A673 (cell line): ENCODE measurements at regions not wholly inside any gene's neighbourhood (a gene's known extent, or its start where the extent isn't known, plus 50 kb on each side); places are given as distances from the start of the nearest gene placed in this dataset.

Experiments used
- BruUV-seq: library from RNA; stranded (reverse); fragments of 400-500 nt; replicated peaks from 2 replicates; lab custom pipeline; 2021; lab: Mats Ljungman, UMichigan
- CTCF ChIA-PET: fragments of 300-600 bp; sonication (Branson Sonifier 250); formaldehyde crosslinking; loops from one replicate; lab custom pipeline; 2022; ENCODE audit warnings: antibody characterized with exemption; lab: Charles Lee
- POLR2A ChIA-PET: fragments of 300-600 bp; sonication (Branson Sonifier 250); formaldehyde crosslinking; loops from one replicate; lab custom pipeline; 2022; ENCODE audit warnings: antibody characterized with exemption; ENCODE audit not compliant: low non-redundant PET; lab: Charles Lee
- DNase-seq: peaks from one replicate; pipeline ENCODE4 v3.0.0-alpha.2; 2015; ENCODE audit warnings: low spot score
- H3K27ac ChIP-seq: fragments of 200-600 bp; sonication (generic); 2 replicates; pipeline ENCODE4 v1.5.1; 2016; ENCODE audit warnings: mixed run types, low read depth, mild to moderate bottlenecking, mixed read lengths, antibody characterized with exemption, low read length; ENCODE audit not compliant: poor library complexity, severe bottlenecking
- H3K27me3 ChIP-seq: fragments of 200-600 bp; sonication (generic); replicated peaks from 2 replicates; pipeline ENCODE4 v1.6.1; 2017; ENCODE audit warnings: mixed run types, low read depth, mild to moderate bottlenecking, mixed read lengths, antibody characterized with exemption, low read length; ENCODE audit not compliant: insufficient read depth, poor library complexity
- H3K36me3 ChIP-seq: fragments of 200-600 bp; sonication (generic); 2 replicates; pipeline ENCODE4 v1.6.1; 2016; ENCODE audit warnings: mixed run types, mild to moderate bottlenecking, mixed read lengths, antibody characterized with exemption, low read length; ENCODE audit not compliant: insufficient read depth, poor library complexity, severe bottlenecking
- H3K4me1 ChIP-seq: fragments of 200-600 bp; sonication (generic); 2 replicates; pipeline ENCODE4 v1.6.1; 2017; ENCODE audit warnings: mixed run types, mild to moderate bottlenecking, mixed read lengths, antibody characterized with exemption, low read length; ENCODE audit not compliant: insufficient read depth, poor library complexity, severe bottlenecking
- H3K4me3 ChIP-seq: fragments of 200-600 bp; sonication (generic); 2 replicates; pipeline ENCODE4 v1.5.1; 2016; ENCODE audit warnings: low read depth, mixed run types, mild to moderate bottlenecking, mixed read lengths, low read length; ENCODE audit not compliant: poor library complexity, severe bottlenecking
- H3K9me3 ChIP-seq: fragments of 200-600 bp; sonication (generic); 2 replicates; pipeline ENCODE4 v1.6.1; 2016; ENCODE audit warnings: mixed run types, low read depth, mild to moderate bottlenecking, mixed read lengths, antibody characterized with exemption, low read length; ENCODE audit not compliant: poor library complexity, severe bottlenecking
- CTCF ChIP-seq: fragments of 300-800, 200-600 bp; sonication (generic); conservative IDR thresholded peaks from 2 replicates; pipeline ENCODE4 v1.5.1; 2017; ENCODE audit warnings: low read depth, mild to moderate bottlenecking, antibody characterized with exemption, low read length, moderate library complexity, mixed read lengths
- EZH2 ChIP-seq: fragments of 200-600 bp; sonication (generic); IDR thresholded peaks from 2 replicates; pipeline ENCODE4 v1.6.1; 2017; ENCODE audit warnings: borderline replicate concordance, low read depth, mild to moderate bottlenecking, mixed read lengths, antibody characterized with exemption, low read length; ENCODE audit not compliant: poor library complexity, severe bottlenecking
- intact Hi-C: fragments of 100-400 bp; cut with micrococcal nuclease; formaldehyde crosslinking; loops from one replicate; pipeline ENCODE4 v1.10.0; 2022; ENCODE audit not compliant: unreplicated experiment

GRCh38 chr2:185179743-185180142 is 558.9 kb upstream of the FSIP2 start:
- BruUV-seq = no TSS peak
- CTCF ChIA-PET = no interaction called here
- Histone ChIP-seq H3K4me3 (no peak overlapping the region), H3K27ac (no peak overlapping the region), H3K4me1 (no peaks in the 10 kb centered on the region), H3K9me3 (no peaks in the 10 kb centered on the region), H3K36me3 (no peaks in the 10 kb centered on the region), H3K27me3 (no peaks in the 10 kb centered on the region)
- TF ChIP-seq EZH2 = no peak
- intact Hi-C loops = no loop called here
- no peak for DNase-seq
- POLR2A ChIA-PET = no interaction called here

GRCh38 chr2:185181901-185182300 is 556.7 kb upstream of the FSIP2 start:
- intact Hi-C loops = no loop called here
- CTCF ChIA-PET = no interaction called here
- H3K4me1 ChIP-seq = no peaks in the 10 kb centered on the region
- H3K9me3 ChIP-seq = no peaks in the 10 kb centered on the region
- no peak overlapping the region for H3K4me3 ChIP-seq
- no peak for TF ChIP-seq EZH2
- TF ChIP-seq CTCF = no peak
- no peaks in the 10 kb centered on the region for H3K36me3 ChIP-seq
- H3K27me3 ChIP-seq = no peaks in the 10 kb centered on the region
- H3K27ac ChIP-seq = no peak overlapping the region
- POLR2A ChIA-PET = no interaction called here
- DNase-seq = no peak
- no TSS peak for BruUV-seq

GRCh38 chr2:185185044-185185443 is 553.6 kb upstream of the FSIP2 start:
- H3K4me3 ChIP-seq = no peak overlapping the region
- BruUV-seq = no TSS peak
- no peaks in the 10 kb centered on the region for H3K4me1 ChIP-seq
- ChIA-PET POLR2A (no interaction called here), CTCF (no interaction called here)
- H3K36me3 ChIP-seq = no peaks in the 10 kb centered on the region
- no peaks in the 10 kb centered on the region for H3K27me3 ChIP-seq
- DNase-seq = no peak
- no peak for TF ChIP-seq CTCF
- no peak for TF ChIP-seq EZH2
- intact Hi-C loops = no loop called here
- no peak overlapping the region for H3K27ac ChIP-seq
- no peaks in the 10 kb centered on the region for H3K9me3 ChIP-seq

GRCh38 chr2:185187421-185187820 is 551.2 kb upstream of the FSIP2 start:
- BruUV-seq = no TSS peak
- POLR2A ChIA-PET = no interaction called here
- intact Hi-C loops = no loop called here
- TF ChIP-seq CTCF (no peak), EZH2 (no peak)
- H3K4me1 ChIP-seq = no peaks in the 10 kb centered on the region
- CTCF ChIA-PET = no interaction called here
- no peak overlapping the region for H3K27ac ChIP-seq
- H3K27me3 ChIP-seq = no peaks in the 10 kb centered on the region
- H3K9me3 ChIP-seq = no peaks in the 10 kb centered on the region
- DNase-seq = no peak
- no peaks in the 10 kb centered on the region for H3K36me3 ChIP-seq
- H3K4me3 ChIP-seq = no peak overlapping the region
